ENCODE measurements at regions not wholly inside any gene's neighbourhood (a gene's known extent, or its start where the extent isn't known, plus 50 kb on each side); places are given as distances from the start of the nearest gene placed in this dataset.

- ChIA-PET RAD21 (ENCODE audit: unreplicated experiment) (no interaction called here), POLR2A (no interaction called here), CTCF (no interaction called here), SMC1A (ENCODE audit: uncharacterized antibody, unreplicated experiment) (interaction anchor here (0.7 kb wide), 1 partner anchor 8 kb away, joined by 4 read pairs; no protein-coding TSS in a partner anchor)
- WGBS (ENCODE audit: insufficient coverage, insufficient replicate concordance, low lambda C conversion rate, missing lambda C conversion rate): 55% methylated on average over 3 of the region's 3 CpGs
- H3K9me3 ChIP-seq (replicated peaks; ENCODE audit: control insufficient read depth, insufficient read depth, low read length): no peaks in the 10 kb centered on the region
- H3K4me1 ChIP-seq (ENCODE audit: control insufficient read depth, insufficient read depth, low read length): no peaks in the 10 kb centered on the region
- no peak for FAIRE-seq
- no peaks in the 10 kb centered on the region for H3K36me3 ChIP-seq (ENCODE audit: control insufficient read depth in 2 of 2, insufficient read depth in 2 of 2, low read length in 1 of 2)
- H3K4me2 ChIP-seq (ENCODE audit: control insufficient read depth, insufficient read depth): no peak overlapping the region
- H3K27me3 ChIP-seq (replicated peaks in 1 of 2; ENCODE audit: control insufficient read depth in 2 of 2, insufficient read depth in 2 of 2, low read length in 1 of 2): no peaks in the 10 kb centered on the region
- TF ChIP-seq ZNF274 (IDR thresholded peaks at IDR 0.05; ENCODE audit: insufficient read depth, insufficient read length): no peak
- TF ChIP-seq SPI1 (IDR thresholded peaks at IDR 0.05; ENCODE audit: borderline replicate concordance, insufficient read depth, low read depth, low read length): no peak
- TF ChIP-seq FOXK2 (IDR thresholded peaks at IDR 0.05): no peak
- TF ChIP-seq, protein P1, sequence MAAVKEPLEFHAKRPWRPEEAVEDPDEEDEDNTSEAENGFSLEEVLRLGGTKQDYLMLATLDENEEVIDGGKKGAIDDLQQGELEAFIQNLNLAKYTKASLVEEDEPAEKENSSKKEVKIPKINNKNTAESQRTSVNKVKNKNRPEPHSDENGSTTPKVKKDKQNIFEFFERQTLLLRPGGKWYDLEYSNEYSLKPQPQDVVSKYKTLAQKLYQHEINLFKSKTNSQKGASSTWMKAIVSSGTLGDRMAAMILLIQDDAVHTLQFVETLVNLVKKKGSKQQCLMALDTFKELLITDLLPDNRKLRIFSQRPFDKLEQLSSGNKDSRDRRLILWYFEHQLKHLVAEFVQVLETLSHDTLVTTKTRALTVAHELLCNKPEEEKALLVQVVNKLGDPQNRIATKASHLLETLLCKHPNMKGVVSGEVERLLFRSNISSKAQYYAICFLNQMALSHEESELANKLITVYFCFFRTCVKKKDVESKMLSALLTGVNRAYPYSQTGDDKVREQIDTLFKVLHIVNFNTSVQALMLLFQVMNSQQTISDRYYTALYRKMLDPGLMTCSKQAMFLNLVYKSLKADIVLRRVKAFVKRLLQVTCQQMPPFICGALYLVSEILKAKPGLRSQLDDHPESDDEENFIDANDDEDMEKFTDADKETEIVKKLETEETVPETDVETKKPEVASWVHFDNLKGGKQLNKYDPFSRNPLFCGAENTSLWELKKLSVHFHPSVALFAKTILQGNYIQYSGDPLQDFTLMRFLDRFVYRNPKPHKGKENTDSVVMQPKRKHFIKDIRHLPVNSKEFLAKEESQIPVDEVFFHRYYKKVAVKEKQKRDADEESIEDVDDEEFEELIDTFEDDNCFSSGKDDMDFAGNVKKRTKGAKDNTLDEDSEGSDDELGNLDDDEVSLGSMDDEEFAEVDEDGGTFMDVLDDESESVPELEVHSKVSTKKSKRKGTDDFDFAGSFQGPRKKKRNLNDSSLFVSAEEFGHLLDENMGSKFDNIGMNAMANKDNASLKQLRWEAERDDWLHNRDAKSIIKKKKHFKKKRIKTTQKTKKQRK (IDR thresholded peaks at IDR 0.05; ENCODE audit: low read depth, low read length): no peak
- TF ChIP-seq RELA (IDR thresholded peaks at IDR 0.05; ENCODE audit: borderline replicate concordance, partially characterized antibody): no peak
- TF ChIP-seq GATAD2B (conservative IDR thresholded peaks at IDR 0.05; ENCODE audit: low read depth): no peak
- TF ChIP-seq POLR2AphosphoS2 (IDR thresholded peaks at IDR 0.05; ENCODE audit: low read depth, low read length): no peak
- no peak for TF ChIP-seq EZH2 (IDR thresholded peaks at IDR 0.05; ENCODE audit: borderline replicate concordance, control insufficient read depth, low read depth, low read length)
- TF ChIP-seq, protein P2, sequence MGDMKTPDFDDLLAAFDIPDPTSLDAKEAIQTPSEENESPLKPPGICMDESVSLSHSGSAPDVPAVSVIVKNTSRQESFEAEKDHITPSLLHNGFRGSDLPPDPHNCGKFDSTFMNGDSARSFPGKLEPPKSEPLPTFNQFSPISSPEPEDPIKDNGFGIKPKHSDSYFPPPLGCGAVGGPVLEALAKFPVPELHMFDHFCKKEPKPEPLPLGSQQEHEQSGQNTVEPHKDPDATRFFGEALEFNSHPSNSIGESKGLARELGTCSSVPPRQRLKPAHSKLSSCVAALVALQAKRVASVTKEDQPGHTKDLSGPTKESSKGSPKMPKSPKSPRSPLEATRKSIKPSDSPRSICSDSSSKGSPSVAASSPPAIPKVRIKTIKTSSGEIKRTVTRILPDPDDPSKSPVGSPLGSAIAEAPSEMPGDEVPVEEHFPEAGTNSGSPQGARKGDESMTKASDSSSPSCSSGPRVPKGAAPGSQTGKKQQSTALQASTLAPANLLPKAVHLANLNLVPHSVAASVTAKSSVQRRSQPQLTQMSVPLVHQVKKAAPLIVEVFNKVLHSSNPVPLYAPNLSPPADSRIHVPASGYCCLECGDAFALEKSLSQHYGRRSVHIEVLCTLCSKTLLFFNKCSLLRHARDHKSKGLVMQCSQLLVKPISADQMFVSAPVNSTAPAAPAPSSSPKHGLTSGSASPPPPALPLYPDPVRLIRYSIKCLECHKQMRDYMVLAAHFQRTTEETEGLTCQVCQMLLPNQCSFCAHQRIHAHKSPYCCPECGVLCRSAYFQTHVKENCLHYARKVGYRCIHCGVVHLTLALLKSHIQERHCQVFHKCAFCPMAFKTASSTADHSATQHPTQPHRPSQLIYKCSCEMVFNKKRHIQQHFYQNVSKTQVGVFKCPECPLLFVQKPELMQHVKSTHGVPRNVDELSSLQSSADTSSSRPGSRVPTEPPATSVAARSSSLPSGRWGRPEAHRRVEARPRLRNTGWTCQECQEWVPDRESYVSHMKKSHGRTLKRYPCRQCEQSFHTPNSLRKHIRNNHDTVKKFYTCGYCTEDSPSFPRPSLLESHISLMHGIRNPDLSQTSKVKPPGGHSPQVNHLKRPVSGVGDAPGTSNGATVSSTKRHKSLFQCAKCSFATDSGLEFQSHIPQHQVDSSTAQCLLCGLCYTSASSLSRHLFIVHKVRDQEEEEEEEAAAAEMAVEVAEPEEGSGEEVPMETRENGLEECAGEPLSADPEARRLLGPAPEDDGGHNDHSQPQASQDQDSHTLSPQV (IDR thresholded peaks at IDR 0.05): no peak
- no peak for TF ChIP-seq KLF5 (IDR thresholded peaks at IDR 0.05; ENCODE audit: partially characterized antibody)
- TF ChIP-seq MXI1 (IDR thresholded peaks at IDR 0.05; ENCODE audit: low read depth, low read length): no peak
- H2AFZ ChIP-seq (ENCODE audit: control insufficient read depth, low read depth, low read length): no peak overlapping the region
- no TSS peak for BruUV-seq (replicated peaks)
- in situ Hi-C loops (cut with MboI): no loop called here
- no peak for DNase-seq (ENCODE audit: low read depth, low spot score)
- no peaks in the 10 kb centered on the region for H3K79me2 ChIP-seq (ENCODE audit: control insufficient read depth, insufficient read depth, low read length)
- no peaks in the 10 kb centered on the region for H4K20me1 ChIP-seq (ENCODE audit: control insufficient read depth, insufficient read depth)
- ATAC-seq: no peak
- no peak overlapping the region for H3K9ac ChIP-seq (ENCODE audit: control insufficient read depth, insufficient read depth, low read length)
- intact Hi-C loops (cut with micrococcal nuclease; ENCODE audit: unreplicated experiment): no loop called here
- H3K4me3 ChIP-seq: no peak overlapping the region
- no peak overlapping the region for H3K27ac ChIP-seq (ENCODE audit: control insufficient read depth, insufficient read depth)
Measured at GRCh38 chr7:113379746-113380145, 261.4 kb upstream of the SMIM30 start.
